GM21576 (cell line): ENCODE measurements at regions not wholly inside any gene's neighbourhood (a gene's known extent, or its start where the extent isn't known, plus 50 kb on each side); places are given as distances from the start of the nearest gene placed in this dataset.
"Not testable (repeated sequence)": the region's sequence is repeated elsewhere in the genome, so short reads cannot be mapped to it uniquely, and the experiment has no call there.

Experiments used
- ATAC-seq: cut with Tn5 transposase; IDR thresholded peaks from one replicate; pipeline ENCODE4 v1.9.1; 2021; ENCODE audit warnings: mild to moderate bottlenecking, moderate library complexity; ENCODE audit not compliant: unreplicated experiment

GRCh38 chr12:91704446-91704845, 441.2 kb downstream of the BTG1 start:
- ATAC-seq, result no peak

- ATAC-seq, result no peak
Observed at GRCh38 chr12:91703491-91704283, 442.0 kb downstream of the BTG1 start.

- ATAC-seq, result no peak
Observed at GRCh38 chr12:91702843-91703425, 442.7 kb downstream of the BTG1 start.

DNA sequence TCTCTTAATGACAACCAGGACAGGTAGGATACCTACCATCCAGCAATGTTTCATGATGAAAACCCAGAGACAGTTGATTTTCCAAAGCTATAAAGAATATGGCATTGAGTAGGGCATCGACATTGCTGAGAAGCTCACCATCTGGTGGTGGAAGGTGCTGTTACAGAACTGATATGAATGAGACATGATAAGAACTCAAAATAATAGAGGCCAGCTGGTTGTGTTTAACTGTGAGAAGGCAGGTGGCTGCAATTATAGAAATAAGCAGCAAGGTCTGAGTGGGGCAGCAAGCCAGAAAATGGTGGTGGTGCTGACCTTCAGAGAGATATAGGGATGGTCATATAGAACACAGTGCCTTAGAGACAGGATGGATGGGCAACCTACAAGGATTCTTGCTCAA, 449.7 kb downstream of the BTG1 start:
- no peak for ATAC-seq

GRCh38 chr12:91695406-91695805, 450.2 kb downstream of the BTG1 start:
- ATAC-seq, result not testable (repeated sequence)

DNA sequence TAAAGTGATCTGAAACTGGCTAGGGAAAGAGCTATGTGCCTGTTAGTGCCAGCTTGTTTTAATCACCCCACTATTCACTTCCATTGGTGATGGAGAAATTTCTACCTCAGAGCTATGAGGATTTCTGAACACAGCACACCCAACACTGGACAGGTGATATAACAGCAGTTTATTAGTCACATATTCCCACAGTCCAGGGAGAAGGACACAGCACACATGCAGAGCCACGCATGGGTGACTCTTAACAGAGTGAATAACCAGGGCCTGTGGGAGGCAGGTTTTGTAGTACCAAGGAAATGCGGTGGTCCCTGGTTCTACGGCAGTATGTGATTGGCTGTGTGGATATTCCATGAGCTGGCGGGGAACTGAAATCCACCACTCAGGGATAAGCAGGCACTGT, 455.1 kb downstream of the BTG1 start:
- no peak for ATAC-seq

DNA sequence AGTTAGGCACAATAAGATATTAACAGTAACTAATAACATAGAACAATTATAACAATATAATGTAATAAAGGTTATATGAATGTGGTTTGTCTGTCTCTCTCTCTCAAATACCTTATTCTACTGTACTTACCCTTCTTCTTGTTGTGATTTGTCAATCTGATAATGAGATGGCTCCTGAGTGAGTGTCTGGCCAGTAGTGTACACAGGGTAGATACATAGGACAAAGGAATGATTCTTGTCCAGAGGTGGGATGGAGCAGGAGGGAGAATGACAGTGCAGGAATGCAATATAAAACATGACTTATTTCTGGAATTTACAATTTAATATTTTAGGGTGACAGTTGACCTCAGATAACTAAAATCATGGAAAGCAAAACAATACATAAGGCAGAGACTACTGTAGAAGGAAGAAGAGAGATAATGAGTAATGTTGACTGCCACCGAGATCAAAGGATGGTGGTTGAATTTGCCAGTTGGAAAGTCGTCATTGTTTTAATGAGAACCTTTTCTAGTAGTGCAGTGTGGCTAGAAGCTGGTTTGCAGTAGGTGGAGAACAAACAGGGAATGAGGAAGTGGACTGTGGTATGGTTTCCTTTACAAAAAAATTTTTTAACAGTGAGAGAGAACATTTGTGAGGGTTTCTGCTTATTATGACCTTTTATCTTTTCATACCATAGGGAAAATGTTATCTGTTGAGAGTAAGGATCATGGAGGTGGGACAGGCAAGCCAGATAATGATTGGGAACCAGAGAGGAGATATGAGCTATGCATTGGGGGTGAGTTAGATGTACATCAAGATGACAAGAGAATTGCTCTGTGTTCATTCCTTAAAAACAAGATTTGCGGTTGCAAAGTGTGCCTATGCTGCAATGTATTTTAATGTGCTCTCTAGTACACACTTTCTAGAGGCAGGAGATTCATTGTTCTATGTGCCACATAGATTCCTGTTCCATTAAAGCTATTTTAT, 458.3 kb downstream of the BTG1 start:
- ATAC-seq, result no peak

GRCh38 chr12:91685917-91686316, 459.7 kb downstream of the BTG1 start:
- ATAC-seq, result no peak

DNA sequence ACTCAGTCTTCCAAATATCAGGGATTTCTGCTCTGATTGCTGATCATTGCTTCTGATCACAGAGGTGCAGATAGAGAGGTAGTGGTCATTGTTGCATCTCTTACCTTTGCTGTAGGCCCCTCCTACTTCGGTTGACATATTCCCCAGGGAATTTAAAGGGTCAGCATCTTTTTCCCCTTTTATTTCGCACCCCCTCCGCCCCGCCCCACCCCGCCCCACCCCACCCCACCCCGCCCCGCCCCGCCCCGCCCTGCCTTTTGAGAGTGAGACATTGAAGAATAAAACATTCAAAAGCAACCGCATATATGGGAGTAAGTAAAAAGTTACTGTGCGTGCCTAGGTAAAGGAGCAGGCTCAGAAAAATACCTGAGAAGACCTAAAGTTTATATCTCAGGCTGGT, 463.9 kb downstream of the BTG1 start:
- ATAC-seq, result no peak

- ATAC-seq, result no peak
Observed at GRCh38 chr12:91680864-91681263, 464.8 kb downstream of the BTG1 start.

- no peak for ATAC-seq
Observed at GRCh38 chr12:91677556-91677955, 468.1 kb downstream of the BTG1 start.

DNA sequence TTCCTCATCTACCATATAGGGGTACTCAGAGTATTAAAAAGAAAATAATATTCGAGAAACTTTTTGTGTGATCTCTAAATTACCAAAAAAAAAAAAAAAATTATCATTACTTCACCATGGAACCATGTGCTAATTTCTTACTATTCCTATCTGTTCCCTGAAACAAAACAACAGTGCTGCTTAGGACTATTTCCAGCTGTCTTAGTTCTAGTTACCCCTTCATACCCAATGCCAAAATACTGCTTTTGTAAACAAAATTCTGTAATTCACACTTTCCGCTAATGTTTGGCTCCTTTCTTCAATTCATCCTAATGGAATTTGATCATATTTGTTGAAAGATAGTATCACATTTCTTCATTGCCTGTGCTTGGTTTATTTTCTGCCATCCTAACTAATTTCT, 470.2 kb downstream of the BTG1 start:
- no peak for ATAC-seq

GRCh38 chr12:91672130-91672529, 473.5 kb downstream of the BTG1 start:
- no peak for ATAC-seq

DNA sequence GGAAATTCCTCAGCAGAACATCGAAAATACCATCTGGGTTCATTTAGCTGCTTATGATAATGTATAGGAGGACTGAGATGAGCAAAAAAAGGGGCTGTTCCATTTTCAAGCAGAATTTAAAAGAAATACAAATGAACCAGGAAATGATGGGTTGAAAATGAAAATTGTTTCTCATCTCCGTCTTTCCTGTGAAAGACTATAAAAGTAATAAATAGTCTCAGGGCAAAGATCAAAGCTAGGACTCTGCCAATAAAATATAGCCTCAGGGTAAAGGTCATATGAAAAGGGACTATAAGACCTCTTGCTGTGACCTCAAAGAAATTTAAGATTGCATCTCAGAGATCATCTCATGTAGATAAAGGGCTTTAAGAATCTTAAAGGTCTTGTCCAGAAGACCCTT, 478.0 kb downstream of the BTG1 start:
- ATAC-seq, result no peak

DNA sequence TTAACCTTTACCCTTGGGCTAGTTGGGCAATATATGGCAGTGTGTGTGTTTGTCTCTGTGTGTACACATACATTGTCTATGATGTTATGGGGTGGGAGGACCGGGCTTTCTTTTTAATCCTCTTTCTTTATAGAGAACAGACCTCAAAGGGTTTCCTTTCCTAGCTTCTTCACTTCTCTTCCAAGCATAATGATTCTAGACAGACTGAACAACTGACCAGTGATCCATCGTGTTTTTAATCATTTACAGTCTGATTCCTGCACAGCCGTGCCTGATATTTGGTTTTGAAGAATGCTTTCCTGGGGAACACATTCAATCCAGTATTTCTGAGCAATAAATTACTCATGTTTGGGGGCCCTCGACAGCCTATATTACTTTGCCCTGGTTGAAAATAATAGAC, 481.1 kb upstream of the DCN start:
- ATAC-seq, result no peak

GRCh38 chr12:91663310-91663709, 480.7 kb upstream of the DCN start:
- no peak for ATAC-seq

- no peak for ATAC-seq
Observed at GRCh38 chr12:91662021-91662420, 479.4 kb upstream of the DCN start.

- ATAC-seq, result no peak
Observed at GRCh38 chr12:91657032-91657431, 474.4 kb upstream of the DCN start.

DNA sequence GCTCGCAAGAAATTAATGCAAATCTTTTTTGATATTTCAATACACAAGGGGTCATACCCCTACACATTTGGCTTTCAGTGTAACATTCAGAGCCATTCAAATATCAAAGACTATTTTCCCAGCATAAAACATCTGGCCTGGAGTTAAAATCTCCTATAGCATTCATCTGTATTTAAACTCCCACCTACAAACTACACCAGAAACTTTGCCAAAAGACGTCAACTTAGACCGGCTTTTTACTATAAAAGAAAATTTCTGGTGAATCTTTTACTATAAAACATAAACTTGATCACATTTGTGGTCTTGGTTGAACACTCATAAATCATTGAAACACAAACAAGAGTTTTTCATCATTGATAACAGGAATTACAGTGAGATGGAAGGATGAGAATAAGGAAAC, 473.3 kb upstream of the DCN start:
- ATAC-seq, result no peak

DNA sequence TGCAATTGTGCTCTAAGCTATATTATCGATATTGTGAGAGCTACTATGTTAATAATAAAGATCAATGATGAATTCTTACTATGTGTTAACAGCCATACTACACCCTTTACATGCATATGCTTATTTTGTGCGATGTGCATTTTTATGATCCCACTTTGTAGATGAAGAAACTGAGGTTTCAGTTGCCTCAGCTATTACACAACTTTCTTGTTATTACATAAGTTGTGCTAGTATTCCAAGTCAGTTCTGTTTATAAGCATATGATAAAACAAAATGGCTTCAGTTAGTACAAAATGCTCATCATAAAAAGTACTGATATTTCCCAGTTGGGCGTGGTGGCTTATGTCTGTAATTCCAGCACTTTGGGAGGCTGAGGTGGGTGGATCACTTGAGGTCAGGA, 471.5 kb upstream of the DCN start:
- no peak for ATAC-seq

DNA sequence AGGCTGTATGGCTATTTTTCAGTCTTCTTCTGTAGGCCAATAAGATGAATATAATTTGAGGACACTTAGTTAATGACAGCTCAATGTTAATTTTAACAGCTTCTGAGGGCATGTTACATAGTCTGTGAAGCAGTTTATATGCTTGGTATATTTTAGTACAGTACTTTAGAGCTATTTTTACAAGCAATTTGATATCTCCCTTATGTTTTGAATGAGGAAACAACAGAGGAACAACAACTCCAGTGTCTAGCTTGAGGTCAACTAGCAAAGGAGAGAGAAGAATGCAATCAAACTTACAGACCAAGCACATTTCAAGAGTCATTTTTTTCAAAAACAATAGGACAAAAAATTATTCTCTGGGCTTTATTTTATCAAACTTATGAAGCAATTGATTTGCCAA, 469.1 kb upstream of the DCN start:
- ATAC-seq, result no peak

GRCh38 chr12:91643763-91644162, 461.1 kb upstream of the DCN start:
- ATAC-seq, result no peak
